Stomach (tissue), 8 donors: ENCODE measurements at regions not wholly inside any gene's neighbourhood (a gene's known extent, or its start where the extent isn't known, plus 50 kb on each side); places are given as distances from the start of the nearest gene placed in this dataset.

Source experiments
- DNase-seq, 2 donors: peaks; one replicate each; pipeline versions ENCODE4 v3.0.0 to v3.0.0-alpha.2; 2013 to 2019
- H3K27ac ChIP-seq, 5 donors: fragments of 200-600 bp in 4 of 5; sonication (generic) in 4 of 5; one replicate each; pipeline ENCODE4 v1.5.1; 2013 to 2019; ENCODE audit warnings: mild to moderate bottlenecking in 1 of 5, moderate library complexity in 1 of 5
- H3K27me3 ChIP-seq, 3 donors: fragments of 200-600 bp; sonication (generic); one replicate each; pipeline ENCODE4 v1.5.1; 2017 to 2019; ENCODE audit warnings: mixed run types in 1 of 3
- H3K36me3 ChIP-seq, 4 donors: fragments of 200-600 bp; sonication (generic); 1 replicate in 3 of 4; 2 replicates in 1 of 4; pipeline ENCODE4 v1.5.1; 2016 to 2019
- H3K4me1 ChIP-seq, 4 donors: fragments of 200-600 bp; sonication (generic); one replicate each; pipeline ENCODE4 v1.5.1; 2016 to 2019
- H3K4me3 ChIP-seq, 4 donors: fragments of 200-600 bp; sonication (generic) in 3 of 4; one replicate each; pipeline ENCODE4 v1.5.1; 2016 to 2019; ENCODE audit warnings: mild to moderate bottlenecking in 1 of 4
- H3K9me3 ChIP-seq, 4 donors: fragments of 200-600 bp; sonication (generic); one replicate each; pipeline ENCODE4 v1.5.1; 2016 to 2019
- CTCF ChIP-seq, 7 experiments: fragments of 450-650 bp in 4 of 7; fragments of 200-600 bp in 3 of 7; sonication (generic) in 3 of 7; IDR thresholded peaks; one replicate each; pipeline ENCODE4 v1.5.1; 2016 to 2019; ENCODE audit warnings: antibody characterized with exemption in 7 of 7, control low read depth in 2 of 7, mild to moderate bottlenecking in 1 of 7
- EP300 ChIP-seq: sonication (generic); formaldehyde crosslinking; IDR thresholded peaks from one replicate; pipeline ENCODE4 v1.6.1; 2017; ENCODE audit warnings: antibody characterized with exemption
- POLR2A ChIP-seq, 4 donors: fragments of 450-650 bp; IDR thresholded peaks; one replicate each; pipeline ENCODE4 v1.6.1; 2016; ENCODE audit warnings: antibody characterized with exemption in 4 of 4, control low read depth in 2 of 4, mild to moderate bottlenecking in 1 of 4, moderate library complexity in 1 of 4
- POLR2AphosphoS5 ChIP-seq, 3 donors: sonication (generic); formaldehyde crosslinking; IDR thresholded peaks; one replicate each; pipeline ENCODE4 v1.6.1; 2016; ENCODE audit warnings: antibody characterized with exemption in 3 of 3
- WGBS, 5 donors: extraction: QIAGEN DNeasy Blood & Tissue Kit in 3 of 5; methylation state at CpG; one replicate each; pipeline versions ENCODE4 v1.1.5 to v1.1.7; 2013 to 2018; 5-methylcytosine and 5-hydroxymethylcytosine counted together
- intact Hi-C: fragments of 100-400 bp; cut with DNase I; formaldehyde crosslinking; loops from one replicate; pipeline ENCODE4 v1.15.1; 2023; ENCODE audit warnings: low total_unique reads
- donor health status: healthy with polysubstance abuse.
- donor health status: Bipolar disorder and iron deficiency.
- donor health status: healthy.

- H3K36me3 ChIP-seq: no peaks in the 10 kb centered on the region
- no peak overlapping the region for H3K4me3 ChIP-seq
- TF ChIP-seq EP300 (no peak), CTCF (IDR thresholded peaks at IDR 0.05) (no peak), POLR2A (IDR thresholded peaks at IDR 0.05) (no peak), POLR2AphosphoS5 (IDR thresholded peaks at IDR 0.05) (no peak)
- no peak for DNase-seq
- peaks cover 0 to 6% (median 0%) of the 10 kb centered on the region in 4 donors for H3K4me1 ChIP-seq
- H3K27ac ChIP-seq: no peak overlapping the region
- 84 to 99% (median 88%) methylated on average over 3 of the region's 3 CpGs for WGBS, 5 donors
- intact Hi-C loops: no loop called here
- H3K9me3 ChIP-seq: no peaks in the 10 kb centered on the region
- H3K27me3 ChIP-seq: no peaks in the 10 kb centered on the region
These were observed 542.1 kb downstream of the BNC2 start for GRCh38 chr9:16328349-16328748.

GRCh38 chr9:16329671-16330113, 540.8 kb downstream of the BNC2 start:
- 39 to 75% (median 67%) methylated on average over 8 to 9 of the region's 9 CpGs for WGBS, 5 donors
- TF ChIP-seq POLR2A (IDR thresholded peaks at IDR 0.05) (no peak), POLR2AphosphoS5 (IDR thresholded peaks at IDR 0.05) (no peak), EP300 (no peak), CTCF (IDR thresholded peaks at IDR 0.05) (no peak)
- no peaks in the 10 kb centered on the region for H3K27me3 ChIP-seq
- no peak overlapping the region for H3K4me3 ChIP-seq
- no peaks in the 10 kb centered on the region for H3K9me3 ChIP-seq
- peaks cover 0 to 6% (median 0%) of the 10 kb centered on the region in 4 donors for H3K4me1 ChIP-seq
- H3K27ac ChIP-seq: peak overlapping the region in 1 of 5 donors; percentile 52
- peak in 1 of 2 donors; percentile 81 for DNase-seq
- intact Hi-C loops: no loop called here
- no peaks in the 10 kb centered on the region for H3K36me3 ChIP-seq

- H3K9me3 ChIP-seq: no peaks in the 10 kb centered on the region
- DNase-seq: peak in 1 of 2 donors; percentile 52
- H3K27me3 ChIP-seq: no peaks in the 10 kb centered on the region
- no peak for TF ChIP-seq POLR2AphosphoS5 (IDR thresholded peaks at IDR 0.05)
- no peak for TF ChIP-seq EP300
- no peak for TF ChIP-seq CTCF (IDR thresholded peaks at IDR 0.05)
- TF ChIP-seq POLR2A (IDR thresholded peaks at IDR 0.05): no peak
- H3K27ac ChIP-seq: peak overlapping the region in 1 of 5 donors; percentile 34
- no peak overlapping the region for H3K4me3 ChIP-seq
- intact Hi-C loops: no loop called here
- WGBS, 5 donors: 13 to 93% (median 54%) methylated on average over 2 of the region's 2 CpGs
- peaks cover 0 to 6% (median 0%) of the 10 kb centered on the region in 4 donors for H3K4me1 ChIP-seq
- H3K36me3 ChIP-seq: no peaks in the 10 kb centered on the region
These were observed 539.4 kb downstream of the BNC2 start for GRCh38 chr9:16331031-16331430.

GRCh38 chr9:16331527-16331926, 538.9 kb downstream of the BNC2 start:
- 73 to 85% (median 79%) methylated on average over 5 of the region's 5 CpGs for WGBS, 5 donors
- peaks cover 0 to 6% (median 0%) of the 10 kb centered on the region in 4 donors for H3K4me1 ChIP-seq
- no peak overlapping the region for H3K4me3 ChIP-seq
- H3K27me3 ChIP-seq: no peaks in the 10 kb centered on the region
- intact Hi-C loops: no loop called here
- no peak for TF ChIP-seq POLR2AphosphoS5 (IDR thresholded peaks at IDR 0.05)
- TF ChIP-seq CTCF (IDR thresholded peaks at IDR 0.05): no peak
- no peak for TF ChIP-seq EP300
- no peak for TF ChIP-seq POLR2A (IDR thresholded peaks at IDR 0.05)
- H3K36me3 ChIP-seq: no peaks in the 10 kb centered on the region
- no peak for DNase-seq
- H3K9me3 ChIP-seq: no peaks in the 10 kb centered on the region
- H3K27ac ChIP-seq: peak overlapping the region in 1 of 5 donors; percentile 34
